ENCODE measurements at regions not wholly inside any gene's neighbourhood (a gene's known extent, or its start where the extent isn't known, plus 50 kb on each side); places are given as distances from the start of the nearest gene placed in this dataset.
"Not testable (repeated sequence)": the region's sequence is repeated elsewhere in the genome, so short reads cannot be mapped to it uniquely, and the experiment has no call there.

DNA sequence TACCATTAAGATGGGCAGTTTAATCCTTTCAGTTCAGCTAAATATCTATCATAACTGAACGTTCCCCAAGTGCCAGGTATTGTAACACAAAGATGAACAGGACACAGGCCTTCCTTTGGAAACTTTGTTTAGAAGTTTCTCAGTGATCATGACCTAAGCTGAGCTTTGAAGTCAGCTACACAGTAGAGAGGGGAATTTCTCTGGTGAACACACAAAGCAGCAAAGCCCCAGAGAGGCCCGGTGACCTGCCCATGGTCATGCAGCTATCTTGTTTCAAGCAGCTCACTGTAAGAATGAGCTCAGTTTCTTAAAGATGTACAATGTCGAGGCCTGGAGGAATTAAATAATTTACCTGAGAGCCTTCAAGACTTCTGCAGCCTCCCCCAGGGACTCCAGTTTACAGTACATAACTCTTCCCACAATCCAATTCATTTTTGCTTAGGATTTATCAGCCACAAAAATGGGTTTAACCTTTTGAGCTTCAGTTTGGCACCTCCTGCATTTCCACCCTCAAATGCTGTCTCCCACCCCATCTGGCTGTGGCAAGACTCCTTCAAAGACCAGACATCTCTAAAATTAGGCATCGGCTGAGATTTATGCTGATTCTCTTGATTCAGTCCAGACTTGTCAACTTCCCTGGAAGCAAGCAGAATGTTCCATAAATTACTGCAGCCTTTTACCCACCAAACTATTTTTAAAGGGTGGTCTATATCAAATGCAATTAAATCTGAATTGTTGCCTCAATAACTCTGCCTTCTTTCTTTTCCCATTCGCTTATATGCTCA is 325.6 kb downstream of the TXNL1 start:
- no peak for DNase-seq

DNA sequence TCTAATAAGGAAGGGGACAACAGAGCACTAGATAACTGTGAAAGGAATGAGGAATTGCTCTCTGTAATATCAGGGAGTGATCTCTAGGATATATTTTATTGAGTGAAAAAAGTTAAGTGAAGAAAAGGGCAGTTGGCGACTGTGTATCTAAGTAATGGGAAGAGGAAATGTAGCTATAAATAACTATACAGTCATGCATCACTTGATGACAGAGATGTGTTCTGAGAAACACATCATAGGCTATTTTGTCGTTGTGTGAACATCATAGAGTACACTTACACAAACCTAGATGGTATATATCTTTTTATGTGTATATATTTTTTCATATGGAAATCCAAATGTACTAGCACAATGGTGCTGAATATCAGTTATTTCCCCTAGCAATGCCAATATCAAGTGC is 329.3 kb downstream of the TXNL1 start:
- DNase-seq, result no peak

DNA sequence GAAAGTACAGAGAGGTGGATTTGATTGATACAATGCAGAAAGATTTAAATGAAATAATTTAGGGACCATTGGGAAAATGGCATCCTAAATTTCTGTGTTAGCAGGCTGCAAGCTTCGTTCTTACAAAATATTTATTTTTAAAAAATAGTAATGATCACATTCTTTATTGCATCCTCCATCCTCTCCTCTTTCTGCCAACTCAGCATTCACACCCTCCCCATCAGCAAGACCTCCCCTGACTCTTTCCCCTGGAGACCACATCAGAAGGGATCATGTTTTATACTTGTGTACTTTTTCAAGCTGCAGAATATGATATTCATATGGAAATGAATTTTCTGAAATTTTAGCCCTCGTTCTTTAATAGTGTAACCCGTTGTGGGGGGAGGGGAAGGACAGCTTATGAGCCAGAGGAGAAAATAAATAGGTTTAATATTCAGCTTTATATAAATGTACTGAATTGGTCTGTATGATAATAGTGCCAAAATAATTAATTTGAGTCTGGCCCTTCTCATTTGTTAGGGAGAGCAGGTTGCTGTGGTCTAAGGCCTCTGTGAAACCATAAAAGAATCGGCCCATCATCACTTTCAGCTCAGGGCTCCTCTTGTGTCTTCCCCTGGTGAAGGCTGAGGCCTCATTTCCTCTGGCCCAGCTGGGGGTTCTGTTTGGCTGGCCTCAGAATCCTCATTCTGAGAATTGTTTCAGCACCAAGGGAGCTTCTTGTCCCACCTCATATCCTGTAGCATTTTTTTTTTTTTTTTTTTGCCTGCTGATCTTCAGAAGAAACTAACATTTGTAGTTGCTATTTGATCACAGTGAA is 330.8 kb downstream of the TXNL1 start:
- DNase-seq, result no peak

DNA sequence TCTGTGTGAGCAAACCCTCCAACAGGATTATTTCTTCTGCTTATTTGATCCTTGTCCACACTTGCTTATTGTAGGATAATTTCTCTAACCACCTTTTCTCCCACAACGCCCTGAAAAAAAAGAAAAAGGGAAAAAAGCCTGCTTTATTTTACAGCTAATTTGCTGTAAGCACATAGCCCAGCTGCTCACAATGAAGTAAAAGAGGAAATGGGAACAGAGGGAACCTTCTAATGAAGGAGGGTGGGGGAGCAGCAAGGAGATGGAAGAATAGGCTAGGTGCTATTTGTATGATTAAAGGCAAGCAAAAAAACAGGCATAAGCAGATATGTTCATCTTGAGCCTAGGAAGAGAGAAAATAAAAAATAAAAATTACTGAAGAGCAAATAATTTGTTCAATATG is 331.6 kb downstream of the TXNL1 start:
- DNase-seq, result no peak

DNA sequence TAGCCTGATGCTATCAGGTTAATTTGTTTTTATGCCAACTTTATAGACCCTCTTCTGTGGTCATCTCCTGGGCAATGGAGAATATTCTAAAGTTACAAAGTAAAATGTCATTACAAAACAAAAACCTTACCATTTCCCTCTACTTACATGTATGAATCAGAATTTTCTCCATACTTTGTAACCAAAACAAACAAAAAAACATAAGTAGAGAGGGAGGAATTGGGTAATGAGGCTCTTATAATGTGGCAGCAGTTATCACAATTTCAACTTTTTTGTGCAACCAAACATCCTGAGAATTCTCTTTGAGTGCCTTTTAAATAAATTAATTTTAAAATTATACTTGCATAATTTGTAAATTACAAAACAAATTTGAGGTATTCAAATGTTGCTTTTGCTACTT is 332.8 kb downstream of the TXNL1 start:
- DNase-seq, result no peak

DNA sequence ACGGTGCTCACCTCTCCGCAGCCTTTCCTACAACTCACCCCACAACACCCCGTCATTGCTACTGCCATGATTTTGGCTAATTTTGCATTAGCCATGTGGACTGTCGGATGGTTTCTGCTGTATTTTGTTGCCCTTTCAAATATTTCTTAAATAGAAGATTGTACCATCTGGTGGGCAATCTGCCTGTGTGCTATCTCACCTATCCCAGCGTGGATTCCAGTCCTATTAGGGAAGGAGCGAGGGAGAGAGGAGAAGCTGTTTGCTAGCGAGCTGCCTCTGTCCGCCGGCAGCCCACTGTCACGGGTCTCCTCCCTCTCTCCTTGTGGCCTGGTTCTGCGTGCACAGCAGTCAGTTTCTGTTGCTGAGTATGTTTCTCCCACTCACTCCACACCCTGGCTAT is 336.2 kb downstream of the TXNL1 start:
- DNase-seq, result no peak

DNA sequence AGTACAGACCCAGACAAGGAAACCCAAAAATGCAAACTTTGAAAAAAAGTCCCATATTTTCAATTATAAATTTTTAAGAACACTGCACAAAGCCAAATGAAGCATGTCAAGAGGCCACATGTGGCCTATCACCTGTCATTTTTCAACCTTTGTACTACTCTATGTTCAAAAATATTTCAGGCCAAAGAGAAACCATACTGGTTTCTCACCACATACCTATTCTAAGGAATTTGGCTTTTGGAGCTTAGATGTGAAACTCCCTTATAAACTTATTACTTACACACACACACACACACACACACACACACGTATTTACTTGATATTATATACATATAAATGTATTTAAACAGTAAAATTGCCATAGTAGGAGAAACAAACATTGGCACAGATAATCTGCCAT is 338.7 kb downstream of the TXNL1 start:
- DNase-seq, result no peak

DNA sequence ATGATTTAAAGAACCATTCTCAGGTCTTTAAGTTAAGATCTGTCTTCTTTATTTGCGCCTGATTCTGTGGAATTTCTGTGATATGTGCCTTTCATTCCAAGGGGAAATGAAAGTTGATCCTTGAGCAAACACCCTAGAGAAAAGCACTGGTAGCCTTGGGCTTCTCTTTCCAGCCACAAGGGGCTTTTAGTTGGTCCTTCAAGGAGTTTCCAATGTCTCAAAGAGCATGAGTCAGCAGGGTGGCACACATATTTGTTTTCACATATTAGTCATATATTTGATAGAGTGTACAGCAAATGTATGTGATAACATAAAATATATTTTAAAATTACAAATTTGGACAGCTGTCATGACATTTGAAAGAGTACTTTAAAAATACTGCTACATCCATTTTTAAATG is 339.5 kb downstream of the TXNL1 start:
- no peak for DNase-seq

DNA sequence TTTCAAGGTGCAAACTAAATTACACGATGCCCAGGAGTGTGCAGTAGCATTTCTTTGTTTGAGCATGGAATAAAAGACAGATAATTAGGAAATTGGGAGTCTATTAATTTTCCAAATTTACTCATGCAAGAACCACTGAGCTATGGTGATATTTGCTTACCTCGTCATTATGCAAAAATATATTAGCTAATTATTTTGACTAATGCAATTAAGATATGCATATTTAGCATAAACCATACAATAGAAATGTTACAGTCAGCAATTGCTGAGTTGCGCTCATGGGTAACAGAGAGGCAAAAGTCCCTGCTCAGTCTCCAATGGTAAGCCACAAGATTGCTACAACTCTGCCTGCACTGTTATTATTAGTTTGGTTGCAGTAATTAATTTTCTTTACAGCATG is 342.0 kb downstream of the TXNL1 start:
- DNase-seq, result no peak

DNA sequence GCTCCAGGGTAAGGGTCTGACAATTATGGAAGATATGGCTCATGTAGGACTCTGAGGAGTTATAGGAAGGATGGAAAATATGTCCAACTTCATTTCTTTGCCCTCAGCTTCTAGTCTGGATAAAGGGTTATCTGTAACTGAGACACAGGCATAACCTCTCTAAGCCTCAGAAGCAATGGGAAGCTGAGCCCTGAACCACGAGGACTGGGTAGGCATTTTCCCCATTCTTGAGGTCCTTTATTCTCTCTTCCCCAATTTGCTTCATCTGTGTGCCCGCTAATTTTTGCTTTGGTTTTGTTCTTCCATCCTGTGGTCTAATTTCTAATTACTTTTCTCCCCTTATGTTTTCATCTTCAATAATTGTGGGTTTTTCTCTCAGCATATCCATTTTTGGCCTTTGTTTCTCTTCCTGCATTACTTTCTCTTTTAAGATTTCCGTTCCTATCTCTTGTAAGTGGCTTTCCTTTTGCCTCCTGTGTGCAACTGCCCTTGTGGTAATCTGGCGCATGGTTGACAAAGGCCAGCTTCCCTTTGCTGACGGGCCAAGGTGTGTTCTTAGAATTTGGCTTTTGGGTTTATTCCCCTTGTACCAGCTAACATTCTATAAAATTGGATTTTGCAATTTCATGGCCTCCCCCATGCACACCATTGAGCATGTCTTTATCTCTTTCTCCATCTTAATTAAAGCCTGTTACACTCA is 343.8 kb downstream of the TXNL1 start:
- DNase-seq, result no peak

DNA sequence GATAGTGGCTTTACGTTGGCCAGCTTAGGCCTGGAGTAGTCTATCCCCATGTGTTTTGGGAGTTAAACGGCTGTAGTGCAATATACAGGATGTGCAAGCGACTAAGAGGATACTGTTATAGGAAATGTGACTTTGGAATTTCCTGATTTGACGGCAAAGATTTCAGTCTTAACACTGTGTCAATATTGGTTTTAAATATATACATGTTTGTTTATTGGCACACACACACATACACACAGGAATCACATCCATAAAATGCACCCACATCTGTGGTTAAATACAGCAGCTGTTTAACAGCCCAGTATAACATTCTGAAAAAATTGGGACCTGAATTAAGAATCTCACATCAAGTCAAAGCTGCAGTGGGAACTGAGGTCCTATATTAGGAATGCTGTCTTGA is 347.1 kb downstream of the TXNL1 start:
- DNase-seq, result no peak

DNA sequence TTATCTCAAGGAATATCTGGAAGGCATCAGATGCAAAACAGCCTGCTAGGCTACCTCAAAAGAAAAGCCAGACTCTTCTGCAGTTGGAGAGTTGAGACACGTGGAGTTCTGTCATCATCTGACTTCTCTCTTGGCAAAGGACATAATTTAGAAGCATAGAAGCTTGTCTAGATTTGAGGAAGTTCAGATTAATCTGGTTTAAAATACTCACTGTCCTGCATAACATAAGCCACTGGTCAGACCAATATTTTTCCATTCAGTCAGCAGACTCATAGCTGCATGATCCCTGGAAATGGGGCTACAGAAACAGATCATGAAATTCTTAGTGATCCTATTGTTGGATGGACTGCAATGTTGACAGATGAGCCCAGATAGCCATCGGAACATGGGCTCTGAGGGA is 349.0 kb downstream of the TXNL1 start:
- DNase-seq, result no peak

DNA sequence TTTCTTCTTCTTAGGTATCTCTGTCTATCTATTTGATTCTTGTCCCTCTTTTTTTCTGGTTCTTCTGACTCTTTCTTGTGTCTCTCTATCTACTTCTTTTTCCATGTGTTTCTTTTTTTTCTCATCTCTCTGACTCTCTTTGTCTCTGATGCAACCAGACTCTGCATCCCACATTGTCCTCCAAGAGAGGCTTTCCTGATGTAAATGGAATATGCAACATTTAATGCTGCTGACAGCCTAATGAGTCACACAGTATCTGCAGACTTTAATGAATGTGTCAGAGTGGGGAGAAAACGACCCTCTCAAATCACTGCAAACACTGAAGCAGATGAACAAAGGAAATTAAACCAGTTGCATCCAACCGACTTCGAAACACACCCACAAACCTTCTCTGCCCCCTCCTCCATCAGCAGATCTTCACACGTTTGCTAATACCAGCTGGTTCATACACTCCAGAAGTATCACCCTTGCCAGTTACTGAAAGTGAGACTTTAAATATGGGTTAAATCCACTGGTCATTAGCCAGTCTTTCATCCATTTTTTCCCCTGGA is 351.5 kb downstream of the TXNL1 start:
- DNase-seq, result no peak

DNA sequence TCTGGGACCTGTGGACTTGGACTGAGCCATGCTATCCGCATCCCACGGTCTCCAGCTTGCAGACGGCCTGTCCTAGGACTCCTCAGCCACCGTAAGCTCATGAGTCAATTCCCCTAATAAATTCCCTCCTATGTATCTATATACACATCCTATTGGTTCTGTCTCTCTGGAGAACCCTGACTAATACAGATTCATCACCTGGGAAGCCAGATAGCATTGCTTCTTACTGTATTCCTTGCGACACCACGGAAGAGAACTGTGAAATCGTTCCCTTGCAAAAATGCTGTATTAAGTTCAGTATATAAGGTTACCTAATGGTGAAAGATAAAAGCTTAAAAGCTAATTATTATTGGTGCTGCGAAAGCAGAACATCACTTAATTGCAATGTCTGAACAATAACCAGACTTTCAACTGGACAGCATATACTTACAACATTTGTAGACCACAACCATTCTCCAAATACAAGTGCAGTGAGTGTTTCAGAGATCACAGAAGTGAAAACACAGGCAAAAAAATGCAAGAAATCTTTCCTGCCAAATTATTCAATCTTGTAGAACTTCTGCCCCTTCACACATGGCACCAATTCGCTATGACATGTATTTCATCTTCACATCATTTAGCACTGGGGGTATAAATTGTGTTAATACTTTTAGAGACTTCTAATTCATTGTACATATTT is 352.9 kb downstream of the TXNL1 start:
- no peak for DNase-seq

DNA sequence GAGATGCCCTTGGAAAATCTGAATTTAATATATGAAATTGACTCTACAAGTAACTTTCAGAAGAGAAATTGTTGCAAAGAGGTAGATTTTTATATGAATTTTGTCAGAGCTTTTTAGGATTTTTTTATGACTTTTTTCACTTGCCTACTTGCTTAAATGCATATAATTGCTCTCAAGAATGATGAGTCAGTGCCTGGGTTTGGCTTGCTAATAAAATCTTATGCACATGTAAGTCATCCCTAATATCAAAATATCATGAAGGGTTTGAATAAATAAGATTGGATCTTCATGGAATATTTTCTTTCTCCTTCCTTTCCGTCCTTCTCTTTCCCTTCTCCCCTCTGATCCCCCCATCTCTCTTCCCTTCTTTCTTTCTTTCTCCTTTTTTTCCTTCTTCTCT is 354.1 kb downstream of the TXNL1 start:
- no peak for DNase-seq

DNA sequence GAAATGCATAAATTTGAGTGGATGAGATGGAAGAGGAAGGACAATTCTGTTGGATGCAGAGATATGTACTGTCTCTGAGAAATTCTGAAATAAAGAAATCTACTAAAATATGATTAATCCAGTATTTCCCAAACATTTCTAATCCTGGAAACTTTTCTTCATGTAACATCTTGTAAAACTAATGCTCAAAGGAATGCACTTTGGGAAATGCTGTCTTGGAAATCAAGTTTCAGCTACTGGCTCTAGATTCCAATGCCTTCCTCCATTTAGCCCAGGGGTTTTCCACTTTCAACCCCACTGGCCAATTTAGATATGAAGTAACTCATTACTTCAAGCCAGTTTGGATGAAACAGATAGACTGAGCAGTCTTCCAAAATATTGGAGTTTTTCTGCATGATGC is 355.1 kb downstream of the TXNL1 start:
- no peak for DNase-seq

DNA sequence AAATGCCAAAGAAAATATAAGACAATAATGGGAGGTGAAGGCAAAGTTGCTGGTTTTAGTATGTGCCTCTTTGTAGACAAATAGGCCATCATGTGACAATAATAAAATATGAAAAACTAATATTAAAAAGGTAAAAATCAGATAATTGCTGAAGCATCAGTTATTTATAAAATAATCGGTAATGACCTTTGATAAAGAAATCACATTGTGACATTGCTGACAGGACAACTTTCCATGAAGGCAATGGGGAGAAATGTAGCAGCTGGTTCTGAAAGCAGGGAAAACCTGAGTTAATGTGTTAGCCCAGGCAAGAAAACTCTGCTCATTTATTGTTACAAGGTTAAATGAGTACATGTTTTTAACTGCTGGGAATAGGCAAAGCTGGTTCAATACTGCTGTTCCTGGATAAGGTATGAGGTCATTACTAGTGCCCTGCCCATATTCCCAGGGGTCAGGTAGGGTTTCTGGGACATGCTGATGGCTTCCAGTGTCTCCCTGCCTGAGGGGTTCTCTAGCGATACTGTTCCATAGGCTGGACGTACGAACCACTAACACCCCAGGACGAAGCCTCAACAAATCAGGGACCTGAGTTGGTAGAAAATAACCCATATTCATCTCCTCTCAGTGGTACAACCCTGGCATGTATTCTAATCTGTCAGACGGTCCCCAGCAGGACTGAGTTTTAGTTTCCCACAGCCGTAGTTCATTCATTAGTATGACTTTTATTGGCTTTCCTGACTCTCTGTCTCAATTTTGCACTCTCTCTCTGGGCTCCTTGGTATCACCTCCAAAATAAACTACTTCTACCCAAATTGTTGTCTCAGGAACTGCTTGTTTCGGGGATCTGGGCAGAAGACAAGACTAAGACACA is 355.9 kb downstream of the TXNL1 start:
- no peak for DNase-seq

DNA sequence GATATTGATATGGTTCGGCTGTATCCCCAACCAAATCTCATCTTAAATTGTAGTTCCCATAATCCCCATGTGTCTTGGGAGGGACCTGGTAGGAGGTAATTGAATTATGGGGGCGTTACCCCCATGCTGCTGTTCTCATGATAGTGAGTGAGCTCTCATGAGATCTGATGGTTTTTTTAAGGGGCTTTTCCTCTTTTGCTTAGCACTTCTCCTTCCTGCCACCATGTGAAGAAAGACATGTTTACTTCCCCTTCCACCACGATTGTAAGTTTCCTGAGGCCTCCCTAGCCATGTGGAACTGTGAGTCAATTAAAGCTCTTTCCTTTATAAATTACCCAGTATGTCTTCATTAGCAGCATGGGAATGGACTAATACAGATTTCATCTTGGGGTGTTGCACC is 358.6 kb downstream of the TXNL1 start:
- DNase-seq, result not testable (repeated sequence)

DNA sequence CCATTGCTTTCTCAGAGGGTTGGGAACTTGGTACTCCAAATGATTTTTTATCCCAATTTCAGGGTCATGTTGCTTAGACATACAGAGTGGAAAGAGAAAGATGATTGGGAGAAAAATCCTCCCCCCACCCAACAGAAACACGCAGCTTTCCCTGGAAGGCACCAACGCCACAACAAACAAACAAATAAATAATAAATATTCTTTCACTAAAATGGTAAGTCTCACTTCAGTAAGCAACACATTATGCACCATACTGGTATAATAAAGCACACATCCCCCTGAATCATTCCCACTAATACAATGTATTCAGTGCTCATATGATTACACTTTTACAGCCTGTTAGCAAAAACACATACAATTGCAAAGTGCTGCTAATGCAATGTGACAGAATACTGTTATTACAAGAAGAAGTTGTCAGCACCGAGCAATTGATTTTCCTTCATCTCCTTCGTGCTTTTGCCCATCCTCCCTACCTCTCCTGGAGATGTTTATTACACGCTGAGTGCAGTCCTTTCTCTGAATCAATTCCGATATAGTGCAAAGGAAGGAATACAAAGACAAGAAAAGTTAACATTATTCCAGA is 359.9 kb downstream of the TXNL1 start:
- no peak for DNase-seq

DNA sequence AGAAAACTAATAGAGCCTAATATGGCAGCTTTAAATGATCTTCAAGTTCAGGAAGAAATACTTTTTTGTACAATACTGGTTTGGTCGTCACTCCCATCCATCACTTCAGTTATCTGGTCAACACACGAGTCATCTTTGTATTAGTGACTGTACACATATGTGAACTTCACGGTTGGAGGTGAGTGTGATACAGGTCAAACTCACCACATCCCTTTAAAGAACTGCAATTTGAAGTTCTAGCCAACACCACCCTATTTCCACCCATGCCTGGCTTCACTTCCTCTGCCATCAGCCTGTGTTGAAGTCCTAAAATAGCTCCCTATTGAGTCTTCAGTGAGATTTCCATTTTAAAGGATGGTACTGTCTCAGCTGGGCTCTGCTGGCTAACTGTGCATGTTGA is 361.9 kb downstream of the TXNL1 start:
- DNase-seq, result no peak

DNA sequence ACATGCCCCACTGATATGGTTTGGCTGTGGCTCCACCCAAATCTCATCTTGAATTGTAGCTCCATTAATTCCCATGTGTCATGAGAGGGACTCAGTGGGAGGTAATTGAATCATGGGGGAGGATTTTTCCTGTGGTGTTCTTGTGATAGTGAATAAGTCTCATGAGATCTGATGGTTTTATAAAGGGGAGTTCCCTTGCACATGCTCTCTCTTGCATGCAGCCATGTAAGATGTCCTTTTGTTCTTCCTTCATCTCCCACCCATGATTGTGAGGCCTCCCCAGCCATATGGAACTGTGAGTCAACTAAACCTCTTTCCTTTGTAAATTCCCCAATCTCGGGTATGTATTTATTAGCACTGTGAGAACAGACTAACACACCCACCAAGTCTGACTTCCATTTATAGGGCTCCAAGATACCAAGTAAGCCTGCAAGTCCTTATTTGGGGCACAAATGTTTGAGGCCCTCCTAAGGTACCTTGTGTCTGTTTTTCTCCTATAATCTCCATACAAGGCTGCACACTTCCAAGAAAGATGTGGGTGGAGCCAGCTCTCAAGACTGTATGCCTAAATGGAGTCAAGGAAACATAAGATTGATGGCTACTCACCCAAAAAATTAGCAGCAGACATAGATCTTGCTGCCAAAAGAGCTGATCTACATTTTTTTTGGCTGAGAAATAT is 364.7 kb downstream of the TXNL1 start:
- no peak for DNase-seq

Data from activated gamma-delta T cell (primary cell).